ENCODE measurements at regions not wholly inside any gene's neighbourhood (a gene's known extent, or its start where the extent isn't known, plus 50 kb on each side); places are given as distances from the start of the nearest gene placed in this dataset.

GRCh38 chr2:3100386-3100785 is 277.2 kb downstream of the EIPR1 start:
- TF ChIP-seq POLR2AphosphoS5 (IDR thresholded peaks at IDR 0.05): no peak
- TF ChIP-seq CTCF (IDR thresholded peaks at IDR 0.05 in 8 of 11, conservative IDR thresholded peaks at IDR 0.05 in 3 of 11): no peak
- TF ChIP-seq POLR2A (IDR thresholded peaks at IDR 0.05): no peak

All from spleen (tissue), 7 donors.